ENCODE measurements at regions not wholly inside any gene's neighbourhood (a gene's known extent, or its start where the extent isn't known, plus 50 kb on each side); places are given as distances from the start of the nearest gene placed in this dataset.

DNA sequence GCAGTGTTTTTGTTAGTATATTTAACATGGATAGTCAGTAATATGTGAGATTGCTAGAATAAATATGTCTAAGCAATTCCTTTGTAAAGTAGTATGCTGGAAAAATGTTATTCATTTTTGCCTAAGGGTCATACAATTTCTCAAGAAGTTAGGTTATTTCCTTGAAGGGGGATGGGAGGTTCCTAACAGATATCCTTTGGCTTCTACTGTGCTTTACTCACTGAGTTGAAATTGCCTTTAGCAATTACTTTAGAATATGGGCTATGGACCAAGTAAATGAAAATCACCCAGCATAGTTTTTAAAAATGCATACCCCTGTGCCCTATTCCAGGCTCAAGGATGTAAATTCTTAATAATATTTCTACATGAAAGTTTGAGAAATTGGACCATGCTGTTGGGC lies 1386.4 kb upstream of the SLC39A10 start:
- no peak for DNase-seq (ENCODE audit: low read depth)

- no peak for DNase-seq (ENCODE audit: low read depth)
Measured at GRCh38 chr2:194264586-194264985, 1392.4 kb upstream of the SLC39A10 start.

DNA sequence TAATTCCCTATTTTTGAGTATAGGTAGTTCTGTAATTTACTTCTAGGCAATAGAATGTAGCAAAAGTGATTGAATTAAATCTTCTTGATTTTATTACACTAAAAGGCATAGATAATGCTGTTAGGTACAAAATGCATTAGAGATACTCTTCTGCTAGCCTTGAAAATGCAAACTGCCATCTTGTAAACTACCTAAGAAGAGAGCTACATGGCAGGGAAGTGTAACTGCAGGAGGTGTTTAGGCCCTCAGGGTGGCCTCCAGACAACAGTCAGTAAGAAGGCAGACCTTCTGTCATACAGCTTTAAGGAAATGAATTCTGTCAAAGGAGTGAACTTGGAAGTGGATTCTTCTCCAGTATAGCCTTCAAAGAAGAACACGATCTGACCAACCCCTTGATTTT lies 1396.8 kb upstream of the SLC39A10 start:
- DNase-seq (ENCODE audit: low read depth) = no peak

- no peak for DNase-seq (ENCODE audit: low read depth)
Measured at GRCh38 chr2:194257095-194257494, 1399.9 kb upstream of the SLC39A10 start.

GRCh38 chr2:194253528-194254259 lies 1403.3 kb upstream of the SLC39A10 start:
- DNase-seq (ENCODE audit: low read depth) = no peak

DNA sequence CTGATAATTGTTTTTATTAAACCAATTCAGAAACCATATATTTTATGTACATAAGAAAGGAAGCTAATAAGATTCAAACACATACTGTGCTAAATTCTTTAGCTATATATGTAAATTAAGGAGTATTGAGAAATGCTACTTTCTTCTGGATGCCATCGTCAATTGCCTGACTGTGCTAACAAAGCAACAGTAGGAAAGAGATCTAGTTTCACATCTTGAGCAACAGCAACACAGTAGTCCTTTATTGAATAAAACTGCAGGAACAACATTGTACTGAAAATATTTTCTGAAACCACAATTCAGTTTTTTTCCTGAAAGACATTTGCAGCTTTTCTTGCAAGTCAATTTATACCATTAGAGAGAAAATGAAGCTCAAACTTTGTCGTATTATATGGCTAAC lies 1404.9 kb upstream of the SLC39A10 start:
- no peak for DNase-seq (ENCODE audit: low read depth)

GRCh38 chr2:194232600-194232999 lies 1424.4 kb upstream of the SLC39A10 start:
- DNase-seq (ENCODE audit: low read depth) = no peak

- no peak for DNase-seq (ENCODE audit: low read depth)
Measured at GRCh38 chr2:194223218-194223617, 1433.8 kb upstream of the SLC39A10 start.

- no peak for DNase-seq (ENCODE audit: low read depth)
Measured at GRCh38 chr2:194214192-194214591, 1442.8 kb upstream of the SLC39A10 start.

DNA sequence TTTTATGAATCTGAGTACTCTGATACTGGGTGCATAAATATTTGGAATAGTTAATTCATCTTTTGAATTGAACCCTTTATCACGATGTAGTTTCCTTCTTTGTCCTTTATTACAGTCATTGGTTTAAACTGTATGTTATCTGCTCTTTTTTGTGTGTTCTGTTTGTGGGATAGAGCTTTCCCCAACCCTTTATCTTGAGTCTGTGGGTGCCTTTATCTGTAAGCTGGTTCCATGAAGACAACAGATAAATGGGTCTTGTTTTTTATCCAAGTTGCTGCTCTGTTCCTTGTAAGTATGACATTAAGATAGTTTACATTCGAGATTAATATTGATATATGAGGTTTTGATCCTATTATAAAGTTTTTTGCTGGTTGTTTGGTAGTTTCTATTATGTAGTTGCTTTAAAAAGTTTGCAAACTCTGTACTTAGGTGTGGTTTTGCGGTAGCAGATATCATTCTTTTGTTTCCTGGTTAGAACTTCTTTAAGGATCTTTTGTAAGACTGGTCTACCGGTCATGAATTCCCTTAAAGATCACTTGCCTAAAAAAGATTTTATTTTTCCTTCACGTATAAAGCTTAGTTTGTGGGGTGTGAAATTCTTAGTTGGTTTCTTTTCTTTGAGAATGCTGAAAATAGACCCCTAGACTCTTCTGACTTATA lies 1451.3 kb upstream of the SLC39A10 start:
- no peak for DNase-seq (ENCODE audit: low read depth)

DNA sequence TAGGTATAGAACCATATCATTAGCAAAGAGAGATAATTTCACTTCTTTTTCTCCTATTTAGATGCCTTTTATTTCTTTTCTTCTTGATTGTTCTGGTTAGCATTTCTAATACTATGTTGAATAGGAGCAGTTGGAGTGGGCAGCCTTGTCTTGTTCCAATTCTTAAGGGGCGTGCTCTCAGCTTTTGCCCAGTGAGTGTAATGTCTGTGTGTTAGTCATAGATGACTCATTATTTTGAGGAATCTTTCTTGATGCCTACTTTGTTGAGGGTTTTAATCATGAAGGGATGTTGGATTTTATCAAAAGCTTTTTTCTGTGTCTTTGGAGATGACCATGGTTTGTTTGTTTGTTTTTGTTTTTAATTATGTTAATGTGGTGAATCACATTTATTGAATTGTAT lies 1453.1 kb upstream of the SLC39A10 start:
- DNase-seq (ENCODE audit: low read depth) = no peak

- no peak for DNase-seq (ENCODE audit: low read depth)
Measured at GRCh38 chr2:194182888-194183287, 1474.1 kb upstream of the SLC39A10 start.

- DNase-seq (ENCODE audit: low read depth) = no peak
Measured at GRCh38 chr2:194176134-194176533, 1480.9 kb upstream of the SLC39A10 start.

DNA sequence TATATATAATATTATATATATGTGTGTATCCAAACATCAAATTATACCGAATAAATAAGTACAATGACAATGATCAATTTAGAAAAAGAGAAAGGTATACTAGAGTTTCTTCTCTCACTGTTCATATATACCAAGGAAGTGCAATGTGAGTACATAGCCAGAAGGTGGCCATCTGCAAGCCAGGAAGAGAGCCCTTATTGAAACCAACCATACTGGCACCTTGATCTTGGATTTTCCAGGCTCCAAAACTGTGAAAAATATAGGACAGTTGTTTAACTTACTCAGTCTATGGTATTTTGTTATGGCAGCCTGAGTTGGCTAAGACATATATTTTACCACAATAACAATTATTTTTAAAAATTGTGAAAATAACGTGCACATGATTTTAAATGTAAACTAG lies 1490.2 kb upstream of the SLC39A10 start:
- DNase-seq (ENCODE audit: low read depth) = no peak

GRCh38 chr2:194155431-194155830 lies 1501.6 kb upstream of the SLC39A10 start:
- DNase-seq (ENCODE audit: low read depth) = no peak

- no peak for DNase-seq (ENCODE audit: low read depth)
Measured at GRCh38 chr2:194151231-194151630, 1505.8 kb upstream of the SLC39A10 start.

DNA sequence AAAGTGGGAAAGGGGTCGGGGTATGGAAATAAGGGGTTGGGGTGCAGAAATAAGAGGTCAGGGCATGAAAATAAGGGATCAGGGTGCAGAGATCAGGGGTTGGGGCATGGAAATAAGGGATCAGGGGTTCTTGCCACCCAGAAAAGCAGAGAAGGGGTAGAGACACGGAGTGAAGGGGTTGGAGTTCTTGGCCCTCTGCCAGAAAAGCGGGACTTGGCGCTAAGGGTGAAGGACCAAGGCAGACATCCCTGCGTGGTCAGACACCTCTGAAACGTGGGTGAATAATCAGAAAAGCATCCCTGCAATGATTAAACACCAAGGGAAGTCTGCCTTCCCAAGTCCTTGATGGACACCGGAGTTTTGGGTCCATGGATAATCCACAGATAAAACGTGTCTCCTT lies 1521.6 kb upstream of the SLC39A10 start:
- no peak for DNase-seq (ENCODE audit: low read depth)

DNA sequence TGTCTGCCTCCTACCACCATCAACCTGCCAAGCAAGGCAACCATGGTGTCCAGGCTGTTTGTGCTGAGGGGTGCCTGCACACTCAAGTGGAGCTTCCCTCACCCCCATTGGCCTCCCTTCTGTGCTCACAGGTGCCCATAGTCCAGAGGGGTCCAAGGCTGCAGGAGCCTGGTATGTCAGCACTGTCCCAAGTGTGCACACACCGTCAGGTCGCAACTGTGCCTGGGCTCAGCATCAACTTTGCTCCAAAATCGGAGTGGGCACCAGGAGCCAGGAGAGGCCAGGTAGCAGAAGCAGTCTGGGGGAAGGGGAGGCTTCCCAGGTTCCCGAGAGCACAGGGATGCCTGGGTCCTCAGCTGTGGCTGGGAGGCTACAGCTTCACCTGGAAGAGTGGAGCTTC lies 1528.2 kb upstream of the SLC39A10 start:
- DNase-seq (ENCODE audit: low read depth) = no peak

DNA sequence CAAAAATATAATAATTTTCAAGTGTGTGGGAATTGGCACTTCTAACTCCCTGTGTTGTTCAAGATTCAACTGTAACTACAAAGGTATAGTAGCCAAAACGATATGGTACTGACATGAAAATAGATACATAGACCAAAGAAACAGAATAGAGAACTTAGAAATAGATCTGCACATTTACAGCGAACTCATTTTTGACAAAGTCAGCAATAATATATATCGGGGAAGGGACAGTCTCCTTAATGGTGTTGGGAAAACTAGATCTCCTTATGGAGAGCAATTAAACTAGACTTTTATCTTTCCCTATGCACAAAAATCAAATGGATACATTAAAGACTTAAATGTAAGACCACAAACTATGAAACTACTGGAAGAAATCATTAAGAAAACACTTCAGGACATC lies 1530.6 kb upstream of the SLC39A10 start:
- DNase-seq (ENCODE audit: low read depth) = no peak

DNA sequence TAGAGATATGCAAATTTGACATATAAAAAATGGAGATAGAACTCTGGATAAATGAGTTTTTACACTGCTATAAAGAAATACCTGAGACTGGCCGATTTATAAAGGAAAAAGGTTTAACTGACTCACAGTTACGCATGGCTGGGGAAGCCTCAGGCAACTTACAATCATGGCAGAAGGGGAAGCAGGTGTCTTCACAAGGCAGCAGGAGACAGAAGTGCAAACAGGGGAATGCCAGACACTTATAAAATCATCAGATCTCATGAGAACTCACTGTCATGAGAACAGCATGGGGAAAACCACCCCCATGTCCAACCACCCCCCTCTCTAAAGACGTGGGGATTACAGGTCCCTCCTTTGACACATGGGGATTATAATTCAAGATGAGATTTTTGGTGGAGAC lies 1540.2 kb upstream of the SLC39A10 start:
- no peak for DNase-seq (ENCODE audit: low read depth)

DNA sequence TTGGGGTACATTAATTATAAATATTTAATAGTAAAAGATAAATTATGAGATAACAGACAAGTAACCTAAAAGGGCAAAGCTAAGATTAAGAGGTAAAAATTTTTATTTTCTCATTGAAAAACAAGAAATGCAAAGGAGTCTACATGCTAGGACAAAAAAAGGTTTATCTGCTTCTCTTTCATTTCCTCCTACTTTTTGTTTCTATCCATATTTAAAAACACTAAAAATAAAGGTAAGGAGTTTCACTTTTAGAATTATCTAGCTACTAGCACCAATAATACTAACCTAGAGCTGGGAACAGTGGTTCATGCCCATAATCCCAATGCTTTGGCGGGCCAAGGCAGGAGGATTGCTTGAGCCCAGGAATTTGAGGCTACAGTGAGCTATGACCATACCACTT lies 1551.7 kb upstream of the SLC39A10 start:
- no peak for DNase-seq (ENCODE audit: low read depth)

DNA sequence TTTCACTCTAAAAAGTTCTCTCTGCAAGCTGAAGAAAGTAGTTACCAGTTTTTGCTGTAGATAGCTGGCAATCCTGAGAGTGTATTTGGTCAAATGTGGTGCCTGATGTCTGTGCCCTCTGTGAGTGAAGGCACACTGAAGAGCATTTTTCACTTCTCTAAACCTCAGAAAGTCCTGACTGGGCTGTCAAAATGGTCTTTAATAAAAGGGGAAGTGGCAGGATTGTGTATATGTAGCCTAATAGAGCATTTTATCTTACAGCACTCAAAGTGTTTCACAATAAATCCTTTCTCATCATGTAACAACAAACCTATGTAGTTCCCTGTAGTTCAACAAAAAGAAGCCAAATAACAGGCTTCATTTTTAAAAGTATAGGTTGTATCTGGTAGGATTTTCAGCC lies 1552.3 kb upstream of the SLC39A10 start:
- DNase-seq (ENCODE audit: low read depth) = no peak

DNA sequence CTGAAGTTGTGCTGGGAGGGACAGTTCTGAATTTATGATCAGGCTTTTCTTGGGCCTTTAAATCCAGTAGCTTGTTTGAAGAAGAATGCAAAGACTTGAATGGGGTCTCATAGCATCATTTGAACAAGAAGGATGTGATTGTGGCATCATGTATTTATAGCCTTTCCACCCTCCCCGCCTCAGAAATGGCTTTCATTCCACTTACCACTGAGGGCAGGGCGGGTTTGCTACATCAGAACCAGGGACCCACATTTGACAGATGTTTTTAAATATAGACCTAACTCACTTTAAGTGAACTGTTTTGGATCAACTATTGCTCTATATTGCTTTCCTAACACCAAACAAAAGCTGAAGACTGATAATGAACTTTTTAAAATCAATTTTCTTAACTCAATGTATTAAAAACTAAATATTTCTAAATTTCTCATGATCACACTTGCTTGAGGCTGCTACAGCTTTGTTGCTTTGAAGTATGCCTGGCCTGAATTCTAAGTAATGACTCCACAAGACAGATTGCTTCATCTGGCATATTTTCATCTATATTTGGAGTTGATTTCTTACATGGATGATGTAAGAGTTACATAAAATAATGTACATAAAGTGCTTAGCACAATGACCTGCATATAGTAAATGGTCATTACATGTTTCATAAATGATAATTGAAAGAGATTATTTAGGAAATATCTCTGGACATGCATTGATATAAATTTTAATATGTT lies 1552.9 kb upstream of the SLC39A10 start:
- no peak for DNase-seq (ENCODE audit: low read depth)

All from stimulated activated CD4-positive, alpha-beta T cell treated with anti-CD3 and anti-CD28 coated beads, Interleukin-2, amount 100 ng/mL, for 4 hours (primary cell).